ENCODE measurements at regions not wholly inside any gene's neighbourhood (a gene's known extent, or its start where the extent isn't known, plus 50 kb on each side); places are given as distances from the start of the nearest gene placed in this dataset.

GRCh38 chr14:71583194-71583593 is 349.0 kb upstream of the RGS6 start:
- Histone ChIP-seq H3K4me1 (ENCODE audit: insufficient read depth) (peaks cover 23% of the 10 kb centered on the region), H3K9me2 (ENCODE audit: insufficient read depth) (no peaks in the 10 kb centered on the region), H3K4me3 (no peak overlapping the region), H3K36me3 (ENCODE audit: insufficient read depth) (no peaks in the 10 kb centered on the region), H3K27me3 (ENCODE audit: insufficient read depth) (no peaks in the 10 kb centered on the region), H4K20me1 (replicated peaks; ENCODE audit: insufficient read depth) (no peaks in the 10 kb centered on the region), H3F3A (replicated peaks; ENCODE audit: low read depth) (no peaks in the 10 kb centered on the region), H3K27ac (ENCODE audit: low read depth) (no peak overlapping the region), H3K79me2 (replicated peaks; ENCODE audit: insufficient read depth) (no peaks in the 10 kb centered on the region), H3K4me2 (no peak overlapping the region), H2AFZ (no peak overlapping the region)
- no peaks in the 10 kb centered on the region for H3K9me3 Mint-ChIP-seq
- no peak overlapping the region for H3K27ac Mint-ChIP-seq
- H3K4me3 Mint-ChIP-seq: no peak overlapping the region
- H3K36me3 Mint-ChIP-seq (ENCODE audit: low read depth): peaks cover 1% of the 10 kb centered on the region; the same call in 1 of the 3 replicates
- DNase-seq (ENCODE audit: low spot score): no peak
- ATAC-seq: no peak
- TF ChIP-seq ZNF331 (CRISPR knock-in tag; IDR thresholded peaks at IDR 0.05; ENCODE audit: low read depth): no peak
- no peak for TF ChIP-seq CTCF (conservative IDR thresholded peaks at IDR 0.05; ENCODE audit: low read depth in 2 of 2)
- no peak for TF ChIP-seq STAT1 (IDR thresholded peaks at IDR 0.05; ENCODE audit: unreplicated experiment)
- TF ChIP-seq JUNB (IDR thresholded peaks at IDR 0.05; ENCODE audit: unreplicated experiment): no peak
- TF ChIP-seq ZNF114 (CRISPR knock-in tag; IDR thresholded peaks at IDR 0.05): no peak
- TF ChIP-seq, protein P1, sequence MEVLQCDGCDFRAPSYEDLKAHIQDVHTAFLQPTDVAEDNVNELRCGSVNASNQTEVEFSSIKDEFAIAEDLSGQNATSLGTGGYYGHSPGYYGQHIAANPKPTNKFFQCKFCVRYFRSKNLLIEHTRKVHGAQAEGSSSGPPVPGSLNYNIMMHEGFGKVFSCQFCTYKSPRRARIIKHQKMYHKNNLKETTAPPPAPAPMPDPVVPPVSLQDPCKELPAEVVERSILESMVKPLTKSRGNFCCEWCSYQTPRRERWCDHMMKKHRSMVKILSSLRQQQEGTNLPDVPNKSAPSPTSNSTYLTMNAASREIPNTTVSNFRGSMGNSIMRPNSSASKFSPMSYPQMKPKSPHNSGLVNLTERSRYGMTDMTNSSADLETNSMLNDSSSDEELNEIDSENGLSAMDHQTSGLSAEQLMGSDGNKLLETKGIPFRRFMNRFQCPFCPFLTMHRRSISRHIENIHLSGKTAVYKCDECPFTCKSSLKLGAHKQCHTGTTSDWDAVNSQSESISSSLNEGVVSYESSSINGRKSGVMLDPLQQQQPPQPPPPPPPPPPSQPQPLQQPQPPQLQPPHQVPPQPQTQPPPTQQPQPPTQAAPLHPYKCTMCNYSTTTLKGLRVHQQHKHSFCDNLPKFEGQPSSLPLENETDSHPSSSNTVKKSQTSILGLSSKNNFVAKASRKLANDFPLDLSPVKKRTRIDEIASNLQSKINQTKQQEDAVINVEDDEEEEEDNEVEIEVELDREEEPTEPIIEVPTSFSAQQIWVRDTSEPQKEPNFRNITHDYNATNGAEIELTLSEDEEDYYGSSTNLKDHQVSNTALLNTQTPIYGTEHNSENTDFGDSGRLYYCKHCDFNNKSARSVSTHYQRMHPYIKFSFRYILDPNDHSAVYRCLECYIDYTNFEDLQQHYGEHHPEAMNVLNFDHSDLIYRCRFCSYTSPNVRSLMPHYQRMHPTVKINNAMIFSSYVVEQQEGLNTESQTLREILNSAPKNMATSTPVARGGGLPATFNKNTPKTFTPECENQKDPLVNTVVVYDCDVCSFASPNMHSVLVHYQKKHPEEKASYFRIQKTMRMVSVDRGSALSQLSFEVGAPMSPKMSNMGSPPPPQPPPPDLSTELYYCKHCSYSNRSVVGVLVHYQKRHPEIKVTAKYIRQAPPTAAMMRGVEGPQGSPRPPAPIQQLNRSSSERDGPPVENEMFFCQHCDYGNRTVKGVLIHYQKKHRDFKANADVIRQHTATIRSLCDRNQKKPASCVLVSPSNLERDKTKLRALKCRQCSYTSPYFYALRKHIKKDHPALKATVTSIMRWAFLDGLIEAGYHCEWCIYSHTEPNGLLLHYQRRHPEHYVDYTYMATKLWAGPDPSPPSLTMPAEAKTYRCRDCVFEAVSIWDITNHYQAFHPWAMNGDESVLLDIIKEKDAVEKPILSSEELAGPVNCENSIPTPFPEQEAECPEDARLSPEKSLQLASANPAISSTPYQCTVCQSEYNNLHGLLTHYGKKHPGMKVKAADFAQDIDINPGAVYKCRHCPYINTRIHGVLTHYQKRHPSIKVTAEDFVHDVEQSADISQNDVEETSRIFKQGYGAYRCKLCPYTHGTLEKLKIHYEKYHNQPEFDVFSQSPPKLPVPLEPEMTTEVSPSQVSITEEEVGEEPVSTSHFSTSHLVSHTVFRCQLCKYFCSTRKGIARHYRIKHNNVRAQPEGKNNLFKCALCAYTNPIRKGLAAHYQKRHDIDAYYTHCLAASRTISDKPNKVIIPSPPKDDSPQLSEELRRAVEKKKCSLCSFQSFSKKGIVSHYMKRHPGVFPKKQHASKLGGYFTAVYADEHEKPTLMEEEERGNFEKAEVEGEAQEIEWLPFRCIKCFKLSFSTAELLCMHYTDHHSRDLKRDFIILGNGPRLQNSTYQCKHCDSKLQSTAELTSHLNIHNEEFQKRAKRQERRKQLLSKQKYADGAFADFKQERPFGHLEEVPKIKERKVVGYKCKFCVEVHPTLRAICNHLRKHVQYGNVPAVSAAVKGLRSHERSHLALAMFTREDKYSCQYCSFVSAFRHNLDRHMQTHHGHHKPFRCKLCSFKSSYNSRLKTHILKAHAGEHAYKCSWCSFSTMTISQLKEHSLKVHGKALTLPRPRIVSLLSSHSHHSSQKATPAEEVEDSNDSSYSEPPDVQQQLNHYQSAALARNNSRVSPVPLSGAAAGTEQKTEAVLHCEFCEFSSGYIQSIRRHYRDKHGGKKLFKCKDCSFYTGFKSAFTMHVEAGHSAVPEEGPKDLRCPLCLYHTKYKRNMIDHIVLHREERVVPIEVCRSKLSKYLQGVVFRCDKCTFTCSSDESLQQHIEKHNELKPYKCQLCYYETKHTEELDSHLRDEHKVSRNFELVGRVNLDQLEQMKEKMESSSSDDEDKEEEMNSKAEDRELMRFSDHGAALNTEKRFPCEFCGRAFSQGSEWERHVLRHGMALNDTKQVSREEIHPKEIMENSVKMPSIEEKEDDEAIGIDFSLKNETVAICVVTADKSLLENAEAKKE (CRISPR knock-in tag; IDR thresholded peaks at IDR 0.05): no peak
- TF ChIP-seq CREB1 (CRISPR knock-in tag; IDR thresholded peaks at IDR 0.05; ENCODE audit: low read depth): no peak
- TF ChIP-seq POLR2AphosphoS5 (IDR thresholded peaks at IDR 0.05; ENCODE audit: low read depth): no peak
- TF ChIP-seq EZH2phosphoT487 (IDR thresholded peaks at IDR 0.05; ENCODE audit: unreplicated experiment): no peak
- TF ChIP-seq REST (IDR thresholded peaks at IDR 0.05; ENCODE audit: unreplicated experiment): no peak
- TF ChIP-seq EZH2 (IDR thresholded peaks at IDR 0.05; ENCODE audit: low read depth, unreplicated experiment): no peak
- TF ChIP-seq ETS1 (IDR thresholded peaks at IDR 0.05): no peak
- TF ChIP-seq NANOG (IDR thresholded peaks at IDR 0.05; ENCODE audit: borderline replicate concordance): no peak
- peaks cover 42% of the 10 kb centered on the region for H3K4me1 Mint-ChIP-seq
- peaks cover 4% of the 10 kb centered on the region for H3K27me3 Mint-ChIP-seq (ENCODE audit: insufficient read depth, low read depth, poor library complexity)

All from GM23338 (cell line).